Left kidney (tissue), 1 donor: ENCODE measurements at regions not wholly inside any gene's neighbourhood (a gene's known extent, or its start where the extent isn't known, plus 50 kb on each side); places are given as distances from the start of the nearest gene placed in this dataset.
"Not testable (repeated sequence)": the region's sequence is repeated elsewhere in the genome, so short reads cannot be mapped to it uniquely, and the experiment has no call there.

Source experiments
- DNase-seq: peaks from one replicate; pipeline ENCODE4 v3.0.0-alpha.2; 2013

GRCh38 chr16:46387720-46388119, 233.5 kb downstream of the SHCBP1 start:
- not testable (repeated sequence) for DNase-seq

GRCh38 chr16:46386805-46387620, 234.2 kb downstream of the SHCBP1 start:
- not testable (repeated sequence) for DNase-seq

- not testable (repeated sequence) for DNase-seq
Observed at GRCh38 chr16:46386110-46386771, 234.9 kb downstream of the SHCBP1 start.

- peak; percentile 18 for DNase-seq
Observed at GRCh38 chr16:46384285-46385061, 236.7 kb downstream of the SHCBP1 start.

GRCh38 chr16:46383581-46383980, 237.6 kb downstream of the SHCBP1 start:
- DNase-seq = not testable (repeated sequence)

- peak; percentile 15 for DNase-seq
Observed at GRCh38 chr16:46382791-46383541, 238.2 kb downstream of the SHCBP1 start.

- not testable (repeated sequence) for DNase-seq
Observed at GRCh38 chr16:46382079-46382478, 239.1 kb downstream of the SHCBP1 start.

GRCh38 chr16:46381344-46381743, 239.8 kb downstream of the SHCBP1 start:
- DNase-seq = not testable (repeated sequence)
